Activated CD4-positive, alpha-beta T cell treated with anti-CD3 and anti-CD28 coated beads for 4 hours (primary cell): ENCODE measurements at regions not wholly inside any gene's neighbourhood (a gene's known extent, or its start where the extent isn't known, plus 50 kb on each side); places are given as distances from the start of the nearest gene placed in this dataset.

ENCODE experiments used
- DNase-seq, 2 donors: peaks; one replicate each; pipeline ENCODE4 v3.0.0-alpha.2; 2020

- no peak for DNase-seq
These were observed 75.6 kb upstream of the TMEM132C start for GRCh38 chr12:128191380-128191779.

GRCh38 chr12:128204711-128205110 lies 62.3 kb upstream of the TMEM132C start:
- no peak for DNase-seq

GRCh38 chr12:128205145-128205544 lies 61.8 kb upstream of the TMEM132C start:
- DNase-seq = no peak

GRCh38 chr12:128205758-128206157 lies 61.2 kb upstream of the TMEM132C start:
- DNase-seq = no peak
